Stimulated activated CD4-positive, alpha-beta T cell treated with anti-CD3 and anti-CD28 coated beads, TNF-alpha, amount 100 ng/mL, for 48 hours (primary cell): ENCODE measurements at regions not wholly inside any gene's neighbourhood (a gene's known extent, or its start where the extent isn't known, plus 50 kb on each side); places are given as distances from the start of the nearest gene placed in this dataset.

ENCODE experiments used
- DNase-seq, 3 donors: peaks; one replicate each; pipeline ENCODE4 v3.0.0-alpha.2; 2020; ENCODE audit warnings: low read depth in 3 of 3

DNA sequence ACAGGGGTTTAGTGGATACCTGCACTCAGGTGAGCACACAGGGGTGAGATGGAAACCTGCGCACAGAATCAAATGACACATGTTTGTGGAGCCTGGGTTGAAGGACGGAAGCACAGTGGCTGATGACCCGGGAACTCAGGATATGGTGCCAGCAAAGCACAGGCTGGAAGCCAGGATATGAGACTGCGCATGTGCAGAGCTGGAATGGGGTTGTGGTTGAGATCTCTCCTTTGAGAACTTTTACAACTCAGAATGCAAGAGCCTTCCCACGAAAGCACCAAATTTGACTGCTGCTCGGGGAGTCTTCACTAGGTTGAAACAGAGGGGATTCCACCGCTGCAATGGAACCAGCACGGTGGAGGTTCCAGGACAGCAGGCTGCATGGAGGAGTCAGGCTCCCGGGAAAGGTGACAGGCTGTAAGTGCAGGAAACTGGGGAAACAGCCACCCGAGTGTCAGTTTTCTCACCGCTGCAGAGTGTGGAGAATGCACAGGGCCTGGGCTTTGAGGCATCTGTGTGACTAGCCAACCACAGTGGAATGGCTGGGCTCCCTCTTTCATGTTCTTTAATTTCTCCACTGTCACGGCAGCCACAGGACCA, 133.4 kb upstream of the TCERG1L start:
- no peak for DNase-seq

DNA sequence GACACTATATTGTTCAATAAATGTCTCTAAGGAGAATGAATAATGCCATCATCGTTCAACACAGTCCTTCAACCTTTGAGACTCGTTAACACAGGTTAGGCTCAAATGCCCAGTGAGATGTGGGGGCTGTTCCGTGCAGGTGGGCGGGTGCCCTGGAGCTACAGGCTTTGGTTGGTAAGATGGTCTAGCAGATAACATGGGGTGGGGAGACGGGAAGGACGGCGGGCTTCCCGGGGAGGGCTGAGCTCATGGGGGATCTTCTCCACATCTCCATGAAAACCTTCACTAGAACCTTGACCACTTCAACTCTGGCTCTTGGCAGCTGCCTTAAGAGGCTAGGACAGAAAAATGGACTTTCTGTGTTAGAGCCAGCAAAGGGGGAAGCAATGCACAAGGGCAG, 134.1 kb upstream of the TCERG1L start:
- DNase-seq = no peak

DNA sequence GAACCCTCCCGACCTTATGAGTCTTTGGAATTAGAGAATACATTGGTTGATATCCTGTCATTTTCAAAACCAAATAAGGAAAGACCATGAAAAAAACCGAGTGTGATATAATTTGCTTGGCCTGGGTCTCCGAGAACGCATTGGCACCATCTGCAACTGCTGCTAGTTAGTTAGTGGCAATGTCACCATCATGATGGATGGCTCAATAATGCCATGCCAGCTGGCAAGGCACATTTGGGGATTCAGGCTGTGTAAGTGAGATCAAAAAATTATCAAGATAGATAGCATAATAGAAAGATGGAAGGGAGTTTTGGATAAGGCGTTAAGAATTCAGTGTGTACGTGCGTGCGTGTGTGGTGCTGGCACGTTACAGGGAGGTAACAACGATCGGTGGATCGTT, 134.7 kb upstream of the TCERG1L start:
- DNase-seq = no peak

DNA sequence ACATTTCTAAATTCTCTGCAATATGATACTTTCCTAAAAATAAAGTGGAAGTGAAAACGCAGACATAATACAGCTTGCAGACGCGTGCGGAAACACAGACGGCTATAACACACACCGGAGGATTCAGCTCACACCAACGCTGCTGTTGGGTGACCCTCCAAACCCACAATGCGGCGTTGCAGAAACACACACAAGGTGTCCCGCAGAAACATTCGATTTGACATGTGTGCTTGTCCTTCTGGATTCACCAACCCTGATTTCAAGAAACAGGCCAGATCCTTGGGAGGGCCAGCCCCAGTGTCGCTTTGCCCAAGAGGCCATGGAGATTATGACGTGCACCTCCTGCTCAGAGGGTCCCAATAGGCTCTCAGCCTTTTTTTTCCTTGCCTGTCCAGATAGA, 136.7 kb upstream of the TCERG1L start:
- DNase-seq = no peak

DNA sequence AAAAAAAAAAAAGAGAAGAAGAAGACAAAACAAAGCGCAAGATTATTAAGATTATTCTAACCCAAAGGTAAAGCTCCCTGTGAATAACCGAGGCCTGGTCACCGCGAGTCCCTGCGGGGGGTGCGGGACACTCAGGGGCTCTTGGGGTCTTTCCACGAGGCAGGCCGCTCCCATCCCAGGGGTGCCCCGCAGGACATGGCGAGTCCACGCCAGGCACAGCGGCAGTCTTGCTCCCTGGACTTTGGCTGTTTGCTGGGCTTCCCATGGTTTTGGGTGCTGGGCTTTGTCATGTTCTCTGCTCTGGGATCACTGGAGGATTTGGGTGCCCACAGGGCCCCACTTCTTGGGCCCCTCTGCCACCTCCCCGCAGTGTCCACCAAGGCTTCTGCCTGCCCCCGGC, 137.4 kb upstream of the TCERG1L start:
- DNase-seq = no peak

DNA sequence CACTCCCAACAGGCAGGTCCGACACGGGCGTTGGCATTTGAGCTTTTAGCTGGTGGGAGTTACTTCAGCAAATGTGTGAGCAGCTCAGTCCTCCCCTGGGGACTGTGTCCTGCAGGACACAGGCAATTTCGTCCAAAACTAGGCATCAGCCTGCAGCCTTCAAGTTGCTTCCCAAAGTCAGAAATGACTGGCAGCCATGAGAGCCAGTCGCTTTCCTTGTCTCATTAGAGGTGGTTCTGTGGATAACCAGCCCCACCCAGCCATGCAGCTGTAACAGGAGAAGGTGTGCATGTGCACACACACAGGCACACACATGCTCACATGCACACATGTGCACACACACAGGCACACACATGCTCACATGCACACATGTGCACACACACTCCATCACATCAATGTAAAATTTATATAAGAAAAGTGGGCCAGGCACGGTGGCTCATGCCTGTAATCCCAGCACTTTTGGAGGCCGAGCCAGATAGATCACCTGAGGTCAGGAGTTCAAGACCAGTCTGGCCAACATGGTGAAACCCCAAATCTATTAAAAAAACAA, 138.8 kb upstream of the TCERG1L start:
- no peak for DNase-seq

DNA sequence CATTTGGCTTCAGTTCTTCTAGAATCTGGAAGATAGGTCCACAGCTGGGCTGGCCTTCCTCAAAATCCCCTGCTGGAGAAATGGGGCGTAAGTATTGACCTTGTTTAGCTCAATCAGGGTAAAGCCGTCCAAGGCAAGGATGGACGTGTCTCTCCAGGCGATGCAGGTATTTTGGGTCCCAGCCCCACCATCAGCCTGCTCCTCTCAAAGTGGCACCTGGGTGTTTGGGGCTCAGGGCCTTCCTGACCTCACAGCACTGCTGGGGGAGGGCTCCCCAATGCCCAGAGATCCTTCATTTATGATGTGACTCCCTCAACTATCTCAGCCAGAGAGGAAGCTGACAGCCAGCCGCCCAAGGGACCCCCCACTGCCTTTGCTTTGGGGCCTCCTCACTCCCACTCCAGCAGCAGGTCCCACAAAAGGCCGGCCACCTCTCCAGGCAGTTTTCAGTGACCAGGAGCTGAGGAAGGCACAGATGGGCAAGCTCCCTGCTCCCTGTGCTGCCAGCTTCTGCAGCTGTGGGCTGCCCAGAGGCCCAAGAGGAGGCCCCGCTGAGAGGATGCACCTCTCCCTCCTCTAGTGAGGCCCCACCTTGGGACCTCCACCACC, 140.0 kb upstream of the TCERG1L start:
- DNase-seq = no peak

DNA sequence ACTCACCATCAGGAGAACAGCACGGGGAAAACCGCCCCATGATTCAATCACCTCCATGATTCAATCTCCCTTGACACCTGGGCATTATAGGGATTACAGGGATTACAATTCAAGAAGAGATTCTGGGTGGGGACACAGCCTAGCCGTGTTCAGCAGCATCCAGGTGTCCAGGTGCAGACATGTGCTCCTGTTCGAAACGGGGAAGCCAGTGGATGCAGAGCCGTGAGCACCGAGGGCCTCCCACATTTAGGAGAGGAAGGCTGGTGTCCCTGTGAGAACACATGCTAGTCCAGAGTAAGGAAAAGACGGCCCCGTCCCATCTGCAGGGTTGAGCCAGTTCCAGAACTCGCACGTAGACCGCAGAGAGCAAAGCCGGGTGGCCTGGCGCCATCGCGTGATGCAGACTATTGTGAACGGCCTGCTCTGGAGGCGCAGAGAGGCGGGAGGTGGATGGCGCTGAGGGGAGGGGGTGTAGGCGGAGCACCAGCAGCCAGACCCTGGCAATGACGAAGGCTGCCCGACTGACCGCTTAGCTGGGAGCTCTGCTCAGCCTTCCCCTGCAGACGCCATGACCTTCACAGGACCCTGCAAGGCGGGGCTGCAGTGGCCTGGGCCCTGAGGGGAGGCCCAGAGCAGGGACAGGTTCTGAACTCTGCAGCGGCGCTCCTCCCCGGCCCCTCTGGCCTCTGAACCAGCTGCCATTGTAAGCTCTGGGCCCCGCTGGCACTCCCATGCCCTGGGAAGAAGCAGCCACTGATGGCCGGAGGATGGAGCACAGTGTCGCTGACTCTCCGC, 141.6 kb upstream of the TCERG1L start:
- no peak for DNase-seq

DNA sequence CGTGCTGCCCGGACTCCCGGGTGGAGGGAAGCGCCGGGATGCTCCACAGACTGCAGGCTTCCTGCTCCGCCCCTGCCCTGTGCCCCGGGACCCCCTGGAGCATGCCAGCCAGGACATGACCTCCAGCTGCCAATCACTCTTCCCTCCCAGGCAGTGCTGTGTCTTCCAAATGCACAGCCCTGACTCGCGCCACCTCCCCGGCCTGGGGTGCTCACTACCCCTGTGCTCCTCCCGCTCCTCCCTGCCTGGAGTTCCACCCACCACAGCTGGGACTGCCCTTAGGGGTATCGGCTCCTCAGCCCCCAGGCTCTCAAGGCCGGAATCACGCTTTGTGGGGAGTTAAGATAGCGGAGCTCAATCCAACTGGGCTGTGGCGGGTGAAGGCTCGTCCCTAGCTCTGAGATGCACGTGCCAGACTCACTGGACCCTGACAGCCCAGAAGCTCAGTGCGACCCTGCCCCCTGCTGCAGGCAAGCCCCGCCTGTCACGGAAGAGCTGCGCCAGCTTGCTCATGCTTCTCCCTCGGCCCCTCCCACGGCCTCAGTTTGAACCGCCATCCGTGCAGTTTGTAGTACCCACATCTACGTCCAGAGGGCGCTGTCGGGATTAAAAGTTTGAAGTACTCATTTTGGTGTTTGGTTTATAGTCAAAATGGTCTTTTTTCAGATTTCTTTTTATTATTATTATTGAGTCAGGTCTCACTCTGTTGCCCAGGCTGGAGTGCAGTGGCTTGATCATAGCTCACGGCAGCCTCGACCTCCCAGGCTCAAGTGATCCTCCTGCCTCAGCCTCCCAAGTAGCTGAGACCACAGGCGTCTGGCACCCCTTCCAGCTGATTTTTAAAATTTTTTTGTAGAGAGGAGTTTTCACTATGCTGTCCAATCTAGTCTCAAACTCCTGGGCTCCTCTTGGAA, 142.5 kb upstream of the TCERG1L start:
- DNase-seq = peak; percentile 63 to 68 (median 67)

DNA sequence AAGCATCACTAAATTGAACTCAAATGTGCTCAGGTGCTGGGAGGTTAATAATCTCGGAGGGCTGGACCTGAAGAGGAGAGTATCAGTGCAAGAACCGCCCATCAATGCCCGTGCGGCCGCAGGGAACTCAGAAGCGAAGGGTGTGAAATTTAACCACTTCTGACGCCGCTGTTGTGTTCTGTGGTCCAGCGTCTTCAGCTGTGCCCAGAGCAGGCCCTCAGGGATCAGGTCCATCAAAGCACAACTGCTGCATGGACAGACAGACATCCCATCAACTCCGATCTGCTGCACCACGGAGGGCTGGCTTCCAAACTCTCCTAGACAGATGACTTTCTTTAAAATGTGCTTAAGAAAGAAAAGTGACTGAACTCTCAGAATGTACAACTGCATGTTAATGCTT, 144.9 kb upstream of the TCERG1L start:
- no peak for DNase-seq

DNA sequence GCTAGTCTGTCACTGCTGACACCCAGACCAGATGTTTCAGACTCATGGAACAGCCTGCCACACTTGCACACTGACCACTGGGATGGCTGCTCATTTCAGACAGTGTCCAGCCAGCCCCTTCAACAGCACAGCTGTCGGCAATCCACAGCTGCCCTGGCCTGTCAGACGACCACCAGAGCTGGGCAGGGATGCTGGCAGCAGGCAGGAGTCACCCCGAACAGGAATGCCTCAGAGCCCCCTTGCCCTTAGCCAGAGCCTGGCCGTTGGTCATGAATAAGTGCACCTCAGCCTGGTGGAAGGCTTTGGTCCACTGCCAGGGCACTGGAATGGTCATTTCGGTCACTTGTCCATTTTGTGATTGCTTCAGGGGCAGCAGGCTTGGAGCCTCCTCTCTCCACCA, 149.6 kb upstream of the TCERG1L start:
- no peak for DNase-seq

DNA sequence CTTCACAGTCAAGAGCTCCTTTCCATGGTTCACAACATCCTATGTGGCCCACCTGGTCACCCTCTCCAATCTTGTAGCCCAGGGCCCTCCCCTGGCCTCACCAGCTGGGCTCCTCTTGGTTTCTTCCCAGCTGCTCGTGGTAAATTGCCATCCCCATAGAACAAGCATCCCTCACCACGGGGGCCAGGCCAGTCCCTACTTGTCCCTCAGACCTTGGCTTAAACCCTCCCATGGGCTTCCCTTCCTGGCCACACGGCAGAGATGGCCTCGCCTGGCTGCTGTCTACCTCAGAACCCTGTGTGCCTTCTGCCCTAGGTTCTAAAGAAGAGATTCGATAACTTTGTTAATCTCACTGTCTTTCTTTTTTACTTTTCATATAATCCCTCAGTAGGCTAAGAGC, 153.3 kb upstream of the TCERG1L start:
- DNase-seq = no peak

DNA sequence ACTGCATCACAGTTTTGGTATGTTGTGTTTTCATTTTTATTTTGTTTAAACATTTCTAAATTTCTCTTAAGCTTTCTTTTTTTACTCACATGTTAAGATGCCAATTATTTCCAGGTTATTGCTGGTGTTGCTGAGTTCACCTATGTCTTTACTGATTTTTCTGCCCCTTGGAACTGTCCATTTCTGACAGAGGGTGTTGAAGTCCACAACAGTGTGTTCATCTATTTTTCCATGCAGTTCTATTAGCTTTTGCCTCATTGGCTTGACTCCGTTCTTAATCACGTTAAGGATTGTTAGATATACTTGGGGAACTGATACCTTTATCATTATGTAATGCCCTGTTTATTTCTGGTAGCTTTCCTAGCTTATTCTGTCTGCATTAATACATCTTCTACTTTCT, 158.0 kb upstream of the TCERG1L start:
- no peak for DNase-seq

DNA sequence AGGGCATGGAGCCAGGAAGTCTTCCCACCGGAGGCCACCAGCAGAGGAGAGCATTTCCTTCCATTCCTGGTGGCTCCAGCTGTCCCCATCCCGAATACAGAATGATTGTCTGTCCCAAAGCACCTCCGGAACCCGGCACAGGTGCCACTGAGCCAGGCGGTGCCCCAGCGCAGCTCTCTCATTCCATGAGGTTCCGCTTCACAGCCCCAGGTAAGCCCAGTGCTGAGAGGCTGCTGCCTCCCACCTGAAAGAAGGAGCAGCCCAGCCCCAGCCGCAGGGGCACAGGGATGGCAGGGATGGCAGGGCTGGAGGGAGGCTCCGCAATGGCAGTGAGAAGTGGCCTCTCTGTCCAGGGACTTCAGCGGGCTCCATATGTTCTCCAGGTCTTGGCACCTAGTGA, 162.1 kb upstream of the TCERG1L start:
- DNase-seq = no peak

DNA sequence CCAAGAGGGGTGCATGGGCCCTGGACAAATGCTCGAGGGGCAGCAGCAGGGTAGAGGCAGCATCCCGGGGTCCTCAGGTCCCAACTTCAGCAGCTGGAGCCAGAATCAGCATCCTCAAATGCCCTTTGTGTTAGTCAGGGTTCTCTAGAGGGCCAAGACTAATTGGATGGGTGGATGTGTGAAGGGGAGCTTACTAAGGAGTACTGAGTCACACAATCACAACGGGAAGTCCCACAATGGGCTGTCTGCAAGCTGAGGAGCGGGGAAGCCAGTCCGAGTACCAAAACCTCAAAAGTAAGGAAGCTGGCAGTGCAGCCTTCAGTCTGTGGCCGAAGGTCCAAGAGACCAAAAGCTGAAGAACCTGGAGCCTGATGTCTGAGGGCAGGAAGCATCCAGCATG, 162.9 kb upstream of the TCERG1L start:
- DNase-seq = no peak

DNA sequence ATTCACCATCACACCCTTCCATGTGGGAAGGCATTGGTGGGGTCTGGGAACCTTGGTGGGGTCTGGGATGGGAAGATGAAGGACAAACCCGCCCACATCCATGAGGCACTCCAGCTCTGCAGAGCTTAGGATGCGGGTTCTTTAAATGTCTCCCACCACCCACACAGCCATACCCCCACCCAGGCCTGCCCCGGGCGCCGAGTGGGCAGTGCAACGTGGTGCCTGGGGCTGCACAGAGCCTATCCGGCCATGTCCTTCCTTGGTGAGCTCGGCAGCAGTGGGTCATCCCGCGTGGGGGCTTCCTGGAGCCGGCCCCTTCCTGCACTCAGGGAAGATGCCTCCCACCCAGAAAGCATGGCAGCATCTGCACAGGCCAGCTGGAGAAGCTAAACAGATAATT, 163.5 kb upstream of the TCERG1L start:
- no peak for DNase-seq

DNA sequence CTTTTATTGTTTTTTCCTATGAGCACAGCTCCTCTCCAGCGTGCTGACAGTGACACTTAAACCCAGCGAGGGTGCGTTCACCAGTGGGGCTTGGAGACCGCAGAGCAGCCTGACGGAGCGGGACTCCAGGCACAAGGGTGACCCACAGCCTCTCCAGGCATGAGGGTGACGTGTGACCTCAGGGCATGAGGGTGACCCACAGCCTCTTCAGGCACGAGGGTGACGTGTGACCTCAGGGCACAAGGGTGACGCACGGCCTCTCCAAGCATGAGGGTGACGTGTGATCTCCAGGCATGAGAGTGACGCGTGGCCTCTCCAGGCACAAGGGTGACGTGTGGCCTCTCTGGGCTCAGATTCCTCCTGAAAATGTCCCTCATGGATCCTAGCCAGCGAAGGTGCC, 164.3 kb upstream of the TCERG1L start:
- no peak for DNase-seq

DNA sequence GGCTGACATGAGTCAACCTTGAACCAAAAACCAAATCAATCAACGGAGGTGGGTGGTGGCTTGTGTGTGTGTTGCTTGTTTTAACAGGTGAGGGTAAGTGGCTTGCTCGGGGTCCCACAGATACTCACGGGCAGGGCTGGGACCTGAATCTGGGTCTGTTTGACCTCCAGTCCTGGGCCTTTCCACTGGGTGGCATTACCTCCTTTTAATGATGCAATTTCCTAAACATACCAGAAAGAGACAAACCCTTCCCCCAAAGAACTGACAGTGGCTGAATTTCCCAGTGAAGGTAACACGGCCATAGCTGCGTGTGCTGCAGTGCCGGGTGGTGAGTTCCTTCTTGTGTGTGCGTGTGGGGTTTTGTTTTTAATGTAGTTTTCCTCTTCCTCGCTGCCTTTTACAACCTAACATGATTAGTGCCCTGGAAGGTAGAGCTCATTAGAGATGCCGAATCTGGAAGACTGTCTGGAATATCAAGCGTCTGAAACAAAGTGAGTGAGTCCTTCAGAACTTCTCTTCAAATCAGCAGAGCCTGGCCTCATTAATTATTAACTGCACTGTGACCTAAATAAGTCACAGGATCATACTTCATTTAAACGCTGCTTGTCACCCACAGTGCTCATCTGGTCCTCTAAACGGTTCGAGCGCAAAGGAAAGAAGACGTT, 166.1 kb upstream of the TCERG1L start:
- no peak for DNase-seq

DNA sequence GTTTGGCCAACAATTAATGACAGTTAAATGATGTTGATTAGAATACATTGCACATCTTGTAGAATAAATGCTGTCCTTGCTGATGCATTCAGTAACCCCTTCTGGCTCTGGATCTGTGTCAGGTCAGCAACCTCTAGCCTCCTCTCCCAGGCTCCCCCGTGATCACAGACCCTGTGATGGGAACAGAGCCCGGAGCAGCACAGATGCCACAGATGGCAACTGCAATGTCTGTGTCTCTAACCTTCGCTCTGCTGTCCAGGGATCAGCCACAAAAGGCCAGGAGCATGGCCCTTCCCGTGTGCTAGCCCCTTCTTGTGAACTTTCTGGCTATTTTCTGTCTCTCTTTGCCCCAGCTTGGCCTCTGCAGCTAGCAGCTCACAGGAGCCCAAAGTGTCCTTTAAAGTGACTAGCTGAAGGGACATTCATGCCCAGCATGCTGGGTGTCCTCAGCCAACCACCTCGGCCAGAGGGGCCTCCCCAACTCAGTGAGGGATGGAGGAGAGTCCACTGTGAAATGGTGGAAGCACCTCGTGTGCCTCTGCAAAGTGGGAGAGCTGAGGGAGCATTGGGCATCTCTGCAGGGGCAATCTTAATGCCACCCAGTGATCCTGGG, 167.0 kb upstream of the TCERG1L start:
- DNase-seq = no peak

DNA sequence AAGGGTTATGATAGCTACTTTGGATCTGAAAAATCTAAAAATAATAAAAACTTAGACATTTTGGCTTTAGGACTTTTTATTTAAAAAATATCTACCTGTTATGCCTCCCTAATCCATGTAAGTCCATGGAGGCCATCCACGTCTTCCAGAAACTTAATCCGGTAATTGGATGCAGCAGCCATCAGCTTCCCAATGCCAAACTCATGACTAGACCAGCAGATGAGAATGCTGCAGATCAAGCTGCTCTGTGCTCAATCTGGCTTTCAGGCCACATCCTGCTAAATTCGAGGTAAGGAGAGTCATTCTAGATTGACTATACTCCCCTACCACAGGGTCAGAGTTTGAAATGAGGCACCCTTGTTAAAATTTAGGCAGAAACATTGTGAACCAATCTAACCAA, 168.5 kb upstream of the TCERG1L start:
- DNase-seq = no peak

DNA sequence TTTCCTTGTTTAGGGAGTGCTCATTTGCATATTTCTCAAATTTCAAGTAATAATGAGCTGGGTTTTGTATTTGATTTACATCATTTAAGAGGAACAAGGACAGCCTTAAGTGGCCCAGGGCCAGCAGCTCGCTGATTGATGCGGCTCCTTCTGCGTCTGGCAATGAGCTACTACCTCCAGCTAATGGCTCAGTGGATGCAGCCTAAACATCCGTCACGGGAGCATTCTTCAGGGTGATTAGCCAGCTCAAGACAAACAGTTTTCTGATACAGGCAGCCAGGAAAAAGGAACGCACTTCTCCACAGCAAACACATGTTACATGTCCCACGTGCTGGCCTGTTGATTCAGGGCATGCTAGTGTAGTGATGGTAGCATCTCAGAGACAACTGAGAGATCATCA, 169.3 kb upstream of the TCERG1L start:
- DNase-seq = no peak
